GM06990 (cell line): ENCODE measurements at regions not wholly inside any gene's neighbourhood (a gene's known extent, or its start where the extent isn't known, plus 50 kb on each side); places are given as distances from the start of the nearest gene placed in this dataset.

Experiments used
- DNase-seq: peaks from one replicate; pipeline ENCODE4 v3.0.0-alpha.2; 2011; ENCODE audit not compliant: insufficient read length; ENCODE audit errors: extremely low read depth
- H3K27me3 ChIP-seq: replicated peaks from 2 replicates; pipeline ENCODE4 v1.6.0; 2011; ENCODE audit warnings: low read length; ENCODE audit not compliant: control insufficient read depth, insufficient read depth
- H3K36me3 ChIP-seq: 2 replicates; pipeline ENCODE4 v1.5.1; 2011; ENCODE audit warnings: low read length; ENCODE audit not compliant: control insufficient read depth, insufficient read depth
- H3K4me3 ChIP-seq: replicated peaks from 2 replicates; pipeline ENCODE4 v1.5.1; 2011; ENCODE audit warnings: low read depth, mild to moderate bottlenecking, control low read depth, low read length
- CTCF ChIP-seq: IDR thresholded peaks from 2 replicates; pipeline ENCODE4 v1.5.1; 2011; ENCODE audit warnings: low read length, control low read depth, mild to moderate bottlenecking, inconsistent platforms; ENCODE audit not compliant: insufficient read depth, poor library complexity, severe bottlenecking

GRCh38 chr1:76018045-76018444 lies 56.5 kb upstream of the ST6GALNAC3 start:
- DNase-seq, result no peak
- H3K4me3 ChIP-seq, result no peak overlapping the region
- H3K27me3 ChIP-seq, result no peaks in the 10 kb centered on the region
- no peak for TF ChIP-seq CTCF
- no peaks in the 10 kb centered on the region for H3K36me3 ChIP-seq

- no peaks in the 10 kb centered on the region for H3K36me3 ChIP-seq
- H3K27me3 ChIP-seq, result no peaks in the 10 kb centered on the region
- no peak for TF ChIP-seq CTCF
- H3K4me3 ChIP-seq, result no peak overlapping the region
- no peak for DNase-seq
Measured at GRCh38 chr1:76021846-76022245, 52.7 kb upstream of the ST6GALNAC3 start.

- no peak for TF ChIP-seq CTCF
- Histone ChIP-seq H3K4me3 (no peak overlapping the region), H3K27me3 (no peaks in the 10 kb centered on the region), H3K36me3 (no peaks in the 10 kb centered on the region)
- no peak for DNase-seq
Measured at GRCh38 chr1:76023669-76024435, 50.7 kb upstream of the ST6GALNAC3 start.
